Stomach smooth muscle (tissue), 2 donors: ENCODE measurements at regions not wholly inside any gene's neighbourhood (a gene's known extent, or its start where the extent isn't known, plus 50 kb on each side); places are given as distances from the start of the nearest gene placed in this dataset.

Experiments used
- H3K27ac ChIP-seq: one replicate; pipeline ENCODE4 v1.7.0; 2013; ENCODE audit warnings: mild to moderate bottlenecking, low read length, inconsistent platforms
- H3K27me3 ChIP-seq, 2 donors: one replicate each; pipeline ENCODE4 v1.7.0; 2013; ENCODE audit warnings: low read length in 2 of 2; ENCODE audit not compliant: insufficient read depth in 2 of 2, control insufficient read depth in 1 of 2
- H3K36me3 ChIP-seq, 2 donors: one replicate each; pipeline ENCODE4 v1.7.0; 2013; ENCODE audit warnings: low read length in 2 of 2; ENCODE audit not compliant: control insufficient read depth in 2 of 2, insufficient read depth in 2 of 2
- H3K4me1 ChIP-seq: one replicate; pipeline ENCODE4 v1.7.0; 2013; ENCODE audit warnings: low read length; ENCODE audit not compliant: control insufficient read depth, insufficient read depth
- H3K4me3 ChIP-seq, 2 donors: one replicate each; pipeline ENCODE4 v1.7.0; 2013; ENCODE audit warnings: low read length in 2 of 2
- H3K9ac ChIP-seq, 2 donors: one replicate each; pipeline ENCODE4 v1.7.0; 2013; ENCODE audit warnings: low read length in 2 of 2, mild to moderate bottlenecking in 1 of 2
- H3K9me3 ChIP-seq, 2 donors: one replicate each; pipeline ENCODE4 v1.7.0; 2013; ENCODE audit warnings: low read length in 2 of 2; ENCODE audit not compliant: control insufficient read depth in 2 of 2
- donor health status: healthy.
- donor health status: Pancreatic carcinoma.

GRCh38 chr2:21281384-21281783, 157.6 kb downstream of the TDRD15 start:
- Histone ChIP-seq H3K36me3 (no peaks in the 10 kb centered on the region), H3K4me1 (peaks cover 5% of the 10 kb centered on the region), H3K9ac (no peak overlapping the region)

GRCh38 chr2:21281791-21282514, 158.2 kb downstream of the TDRD15 start:
- Histone ChIP-seq H3K4me3 (no peak overlapping the region), H3K27ac (no peak overlapping the region), H3K27me3 (no peaks in the 10 kb centered on the region), H3K9me3 (no peaks in the 10 kb centered on the region), H3K36me3 (no peaks in the 10 kb centered on the region), H3K4me1 (peaks cover 4% of the 10 kb centered on the region), H3K9ac (no peak overlapping the region)

More at GRCh38 chr2:21281384-21281783, 157.6 kb downstream of the TDRD15 start:
- H3K27me3 ChIP-seq, result no peaks in the 10 kb centered on the region
- H3K9me3 ChIP-seq, result no peaks in the 10 kb centered on the region
- no peak overlapping the region for H3K4me3 ChIP-seq
- no peak overlapping the region for H3K27ac ChIP-seq

- no peaks in the 10 kb centered on the region for H3K4me1 ChIP-seq
- H3K4me3 ChIP-seq, result no peak overlapping the region
- H3K27me3 ChIP-seq, result no peaks in the 10 kb centered on the region
- no peaks in the 10 kb centered on the region for H3K36me3 ChIP-seq
- H3K9me3 ChIP-seq, result no peaks in the 10 kb centered on the region
- H3K27ac ChIP-seq, result no peak overlapping the region
- no peak overlapping the region for H3K9ac ChIP-seq
These were observed 158.7 kb downstream of the TDRD15 start for GRCh38 chr2:21282515-21282898.

- H3K36me3 ChIP-seq, result no peaks in the 10 kb centered on the region
- no peaks in the 10 kb centered on the region for H3K9me3 ChIP-seq
- no peak overlapping the region for H3K27ac ChIP-seq
- H3K27me3 ChIP-seq, result no peaks in the 10 kb centered on the region
- H3K4me1 ChIP-seq, result peaks cover 4% of the 10 kb centered on the region
- no peak overlapping the region for H3K9ac ChIP-seq
- H3K4me3 ChIP-seq, result no peak overlapping the region
These were observed 164.5 kb downstream of the TDRD15 start for GRCh38 chr2:21288299-21288698.

- no peaks in the 10 kb centered on the region for H3K27me3 ChIP-seq
- H3K36me3 ChIP-seq, result no peaks in the 10 kb centered on the region
- H3K4me3 ChIP-seq, result no peak overlapping the region
- H3K9me3 ChIP-seq, result no peaks in the 10 kb centered on the region
- no peak overlapping the region for H3K9ac ChIP-seq
- no peak overlapping the region for H3K27ac ChIP-seq
- H3K4me1 ChIP-seq, result peaks cover 4% of the 10 kb centered on the region
These were observed 165.2 kb downstream of the TDRD15 start for GRCh38 chr2:21288739-21289520.

- Histone ChIP-seq H3K27ac (no peak overlapping the region), H3K27me3 (no peaks in the 10 kb centered on the region), H3K9me3 (no peaks in the 10 kb centered on the region), H3K36me3 (no peaks in the 10 kb centered on the region), H3K4me1 (peaks cover 4% of the 10 kb centered on the region), H3K4me3 (no peak overlapping the region), H3K9ac (no peak overlapping the region)
These were observed 165.8 kb downstream of the TDRD15 start for GRCh38 chr2:21289551-21289950.

GRCh38 chr2:21289989-21290388, 166.2 kb downstream of the TDRD15 start:
- Histone ChIP-seq H3K27ac (no peak overlapping the region), H3K4me3 (no peak overlapping the region), H3K4me1 (peaks cover 4% of the 10 kb centered on the region)

GRCh38 chr2:21291426-21291825, 167.7 kb downstream of the TDRD15 start:
- H3K9ac ChIP-seq, result no peak overlapping the region
- peaks cover 4% of the 10 kb centered on the region for H3K4me1 ChIP-seq
- no peaks in the 10 kb centered on the region for H3K27me3 ChIP-seq
- H3K36me3 ChIP-seq, result no peaks in the 10 kb centered on the region
- H3K27ac ChIP-seq, result no peak overlapping the region
- H3K4me3 ChIP-seq, result no peak overlapping the region
- H3K9me3 ChIP-seq, result no peaks in the 10 kb centered on the region

More at GRCh38 chr2:21289989-21290388, 166.2 kb downstream of the TDRD15 start:
- no peaks in the 10 kb centered on the region for H3K27me3 ChIP-seq
- no peak overlapping the region for H3K9ac ChIP-seq
- H3K36me3 ChIP-seq, result no peaks in the 10 kb centered on the region
- no peaks in the 10 kb centered on the region for H3K9me3 ChIP-seq

- Histone ChIP-seq H3K4me1 (no peaks in the 10 kb centered on the region), H3K27me3 (no peaks in the 10 kb centered on the region), H3K4me3 (no peak overlapping the region), H3K27ac (no peak overlapping the region), H3K36me3 (no peaks in the 10 kb centered on the region), H3K9ac (no peak overlapping the region), H3K9me3 (no peaks in the 10 kb centered on the region)
These were observed 170.7 kb downstream of the TDRD15 start for GRCh38 chr2:21294446-21294845.

GRCh38 chr2:21299411-21299810, 175.6 kb downstream of the TDRD15 start:
- H3K4me1 ChIP-seq, result no peaks in the 10 kb centered on the region
- no peak overlapping the region for H3K4me3 ChIP-seq
- H3K27me3 ChIP-seq, result no peaks in the 10 kb centered on the region
- no peaks in the 10 kb centered on the region for H3K9me3 ChIP-seq
- no peaks in the 10 kb centered on the region for H3K36me3 ChIP-seq
- no peak overlapping the region for H3K9ac ChIP-seq
- H3K27ac ChIP-seq, result no peak overlapping the region
